ENCODE measurements at regions not wholly inside any gene's neighbourhood (a gene's known extent, or its start where the extent isn't known, plus 50 kb on each side); places are given as distances from the start of the nearest gene placed in this dataset.

- DNase-seq (ENCODE audit: low read depth in 2 of 3, low spot score in 2 of 3), result no peak
These were observed 793.8 kb downstream of the PLA2G4A start for GRCh38 chr1:187622545-187622944.

DNA sequence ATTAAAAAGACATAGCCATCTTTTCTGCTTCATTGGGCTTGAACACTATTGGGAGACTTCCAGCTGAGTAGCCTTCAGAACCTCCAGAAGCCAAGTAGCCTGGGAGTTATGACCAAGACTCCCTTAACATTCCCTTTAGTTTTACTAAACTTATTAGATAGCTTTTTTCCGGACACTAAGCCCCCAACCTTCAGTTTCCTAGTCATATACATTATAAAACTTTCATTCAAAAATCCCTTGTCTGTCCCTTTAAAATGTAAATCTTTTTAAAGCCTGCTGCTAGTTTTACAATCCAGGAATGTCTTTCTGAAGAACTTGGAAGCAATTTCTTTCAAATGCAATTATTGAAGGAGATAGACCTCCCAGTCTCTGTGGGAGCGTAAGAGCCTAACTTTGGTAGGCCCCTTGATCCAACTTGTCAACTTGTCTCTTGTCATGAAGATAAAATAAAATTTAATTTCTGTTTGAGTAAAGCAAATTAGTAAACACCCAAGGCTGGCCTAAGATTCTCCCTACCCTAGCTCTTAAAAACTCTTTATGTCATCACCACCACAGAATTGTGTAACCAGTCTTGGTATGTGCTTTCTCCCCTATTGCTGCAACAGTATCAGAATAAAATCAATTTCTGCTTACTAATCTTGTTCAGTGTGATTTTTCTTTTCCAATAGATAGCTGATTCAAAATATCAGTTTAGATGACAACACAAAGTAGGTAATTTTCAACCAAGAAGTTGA is 796.2 kb downstream of the PLA2G4A start:
- DNase-seq (ENCODE audit: low read depth in 2 of 3, low spot score in 2 of 3), result no peak

DNA sequence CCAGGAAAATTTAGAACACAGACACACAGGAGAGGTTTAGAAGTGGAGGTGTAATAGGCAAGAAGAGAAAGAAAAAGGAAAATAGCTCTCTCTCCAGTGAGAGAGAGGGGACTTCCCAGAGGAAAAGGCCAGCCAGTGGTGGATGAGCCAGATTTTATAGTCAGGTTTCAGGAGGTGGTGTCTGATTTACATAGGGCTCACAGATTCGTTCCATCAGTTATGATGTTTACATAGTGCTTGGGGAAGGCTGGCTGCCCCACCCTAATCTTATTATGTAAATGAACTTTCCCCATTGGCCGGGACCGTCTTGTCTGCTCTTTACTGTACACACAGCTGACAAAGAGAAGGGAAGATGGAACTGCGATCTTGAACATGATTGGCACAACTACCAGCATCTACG is 797.3 kb downstream of the PLA2G4A start:
- no peak for DNase-seq (ENCODE audit: low read depth in 2 of 3, low spot score in 2 of 3)

DNA sequence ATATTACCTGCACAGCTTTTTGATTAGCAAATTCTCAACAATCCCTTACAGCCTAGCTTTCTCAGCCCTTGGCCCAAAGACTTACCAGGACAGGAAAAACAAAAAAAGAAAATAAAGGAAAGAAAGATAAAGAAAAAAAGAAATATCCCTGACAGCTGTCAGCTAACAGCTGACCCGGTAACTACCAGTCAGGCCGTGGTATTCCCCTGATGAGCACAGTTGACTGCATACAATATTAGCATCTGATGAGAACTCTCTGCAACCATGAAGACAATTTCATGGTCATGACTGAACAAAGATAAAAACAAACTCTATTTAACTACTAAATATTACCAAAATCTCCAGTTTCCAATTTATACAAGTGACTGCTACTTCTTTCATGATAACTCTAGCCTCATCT is 798.8 kb downstream of the PLA2G4A start:
- DNase-seq (ENCODE audit: low read depth in 2 of 3, low spot score in 2 of 3), result no peak

- DNase-seq (ENCODE audit: low read depth in 2 of 3, low spot score in 2 of 3), result no peak
These were observed 800.3 kb downstream of the PLA2G4A start for GRCh38 chr1:187629075-187629474.

DNA sequence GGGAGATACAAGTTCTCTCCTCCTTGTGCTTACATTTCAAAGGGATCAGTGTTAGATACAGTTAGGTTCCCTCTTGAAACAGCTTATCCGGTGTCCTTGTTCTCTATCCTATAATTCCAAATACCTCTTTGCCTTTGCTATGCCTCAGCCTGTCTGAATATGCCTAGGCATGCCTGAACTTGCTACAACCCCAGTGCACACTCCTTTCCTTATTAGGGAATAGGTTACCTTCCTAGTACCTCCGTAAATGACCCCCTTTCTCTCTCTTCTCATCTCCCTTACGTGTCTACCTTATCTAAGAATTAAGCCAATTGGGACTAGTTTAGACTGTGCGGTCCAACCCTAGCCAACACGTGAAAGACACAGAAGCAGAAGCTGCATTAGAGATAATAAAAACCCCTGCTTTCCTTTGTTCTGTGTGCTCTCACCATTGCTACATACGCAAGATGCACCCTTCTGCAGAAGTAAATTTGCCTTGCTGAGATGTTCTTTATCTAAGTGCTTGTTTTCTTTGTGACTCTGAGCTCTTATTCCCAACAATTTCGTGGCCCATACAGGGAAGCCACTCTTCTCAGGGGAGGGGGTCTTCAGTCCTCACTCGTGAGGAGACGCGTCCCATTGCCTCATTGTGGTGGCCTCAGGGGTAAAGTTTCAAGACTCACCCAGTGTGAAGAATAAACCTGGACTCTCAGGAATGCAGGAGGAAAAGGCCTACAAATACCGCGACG is 802.1 kb downstream of the PLA2G4A start:
- no peak for DNase-seq (ENCODE audit: low read depth in 2 of 3, low spot score in 2 of 3)

DNA sequence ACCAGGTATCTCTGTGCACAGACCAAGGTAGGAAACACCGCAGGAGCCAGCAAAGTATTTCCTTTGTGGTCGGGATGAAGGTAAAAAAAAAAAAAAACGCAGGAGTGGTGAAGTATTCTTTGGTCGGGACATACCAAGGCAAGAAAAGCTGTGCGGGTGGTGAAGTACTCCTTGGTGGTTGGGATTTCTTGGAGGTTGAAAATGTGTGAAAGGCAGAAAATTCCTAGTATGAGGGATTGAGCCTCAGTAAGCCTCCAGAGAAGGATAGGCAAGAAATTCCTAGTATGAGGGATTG is 802.6 kb downstream of the PLA2G4A start:
- DNase-seq (ENCODE audit: low read depth in 2 of 3, low spot score in 2 of 3), result no peak

DNA sequence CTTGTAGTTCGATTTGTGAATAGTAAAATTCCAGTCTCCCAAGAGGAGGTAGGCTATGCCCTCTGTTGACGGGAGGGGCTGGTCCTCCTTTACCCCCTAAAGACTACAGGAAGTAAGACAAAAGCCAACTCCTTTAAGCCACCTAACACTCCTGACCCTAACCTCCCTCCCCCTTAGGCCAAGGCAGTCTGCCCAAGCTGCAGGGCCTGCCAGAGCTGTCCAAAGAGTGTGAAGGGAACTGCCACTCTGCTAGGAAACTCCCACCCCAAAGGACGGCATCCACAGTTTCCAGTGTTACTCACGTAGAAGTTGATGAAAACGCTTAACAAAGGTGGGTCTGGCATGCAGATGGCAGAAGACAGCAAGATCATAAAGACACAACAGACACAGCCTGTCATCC is 803.2 kb downstream of the PLA2G4A start:
- no peak for DNase-seq (ENCODE audit: low read depth in 2 of 3, low spot score in 2 of 3)

DNA sequence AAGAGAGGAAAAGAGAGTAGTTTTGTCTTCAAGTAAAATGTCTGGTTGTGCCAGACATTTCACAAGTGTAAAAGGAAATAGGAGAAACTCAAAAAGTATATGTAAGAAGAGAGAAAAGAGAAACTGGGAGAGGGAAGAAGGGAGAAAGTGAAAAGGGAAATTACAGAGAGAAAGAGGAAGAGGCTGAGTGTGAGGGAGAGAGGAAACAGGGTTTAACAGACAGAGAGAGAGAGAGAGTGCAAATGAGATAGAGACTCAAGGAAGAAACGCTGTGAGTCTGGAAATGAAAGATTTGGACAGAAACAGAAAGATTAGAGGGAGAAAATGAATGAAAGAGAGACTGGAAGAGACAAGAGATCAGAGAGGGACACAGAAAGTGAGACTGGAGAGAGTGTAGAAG is 806.2 kb downstream of the PLA2G4A start:
- no peak for DNase-seq (ENCODE audit: low read depth in 2 of 3, low spot score in 2 of 3)

DNA sequence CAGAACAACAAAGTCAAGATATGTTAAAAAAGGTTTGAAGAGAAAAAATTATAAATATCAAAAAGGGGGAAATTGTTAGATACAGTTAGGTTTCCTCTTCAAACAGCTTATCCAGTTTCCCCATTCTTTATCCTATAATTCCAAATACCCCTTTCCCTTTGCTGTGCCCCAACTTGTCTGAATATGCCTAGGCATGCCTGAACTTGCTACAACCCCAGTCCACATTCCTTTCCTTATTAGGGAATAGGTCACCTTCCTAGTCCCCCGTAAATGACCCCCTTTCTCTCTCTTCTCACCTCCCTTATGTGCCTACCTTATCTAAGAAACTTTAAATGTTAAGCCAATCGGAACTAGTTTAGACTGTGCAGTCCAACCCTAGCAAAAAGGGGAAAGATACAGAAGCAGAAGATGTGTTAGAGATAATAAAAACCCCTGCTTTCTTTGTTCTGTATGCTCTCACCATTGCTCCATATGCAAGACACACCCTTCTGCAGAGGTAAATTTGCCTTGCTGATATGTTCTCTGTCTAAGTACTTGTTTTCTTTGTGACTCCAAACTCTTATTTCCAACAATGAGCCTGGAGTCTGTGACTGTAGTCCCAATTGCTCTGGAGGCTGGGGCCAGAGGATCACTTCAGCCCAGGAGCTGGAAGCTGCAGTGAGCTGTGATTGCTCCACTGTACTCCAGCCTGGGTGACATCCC is 810.1 kb downstream of the PLA2G4A start:
- no peak for DNase-seq (ENCODE audit: low read depth in 2 of 3, low spot score in 2 of 3)

DNA sequence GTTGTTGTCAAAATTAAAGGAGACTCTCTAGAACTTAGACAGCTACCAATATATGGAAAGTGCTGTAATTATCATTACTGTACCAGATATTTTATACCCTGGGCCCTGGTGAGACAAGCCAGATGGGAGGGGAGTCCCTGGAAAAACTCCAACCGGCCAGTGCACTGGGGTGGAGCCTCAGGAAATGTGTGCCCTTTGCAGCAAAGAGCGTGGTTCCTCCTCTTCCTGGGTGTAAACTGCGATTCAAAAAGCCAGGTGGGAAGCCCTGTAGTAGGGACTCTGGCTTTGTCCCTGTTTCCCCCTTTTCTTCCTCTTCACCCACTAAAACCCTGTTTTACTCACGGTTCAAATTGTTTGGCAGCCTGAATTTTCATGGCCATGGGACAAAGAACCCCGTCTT is 812.3 kb downstream of the PLA2G4A start:
- DNase-seq (ENCODE audit: low read depth in 2 of 3, low spot score in 2 of 3), result no peak

DNA sequence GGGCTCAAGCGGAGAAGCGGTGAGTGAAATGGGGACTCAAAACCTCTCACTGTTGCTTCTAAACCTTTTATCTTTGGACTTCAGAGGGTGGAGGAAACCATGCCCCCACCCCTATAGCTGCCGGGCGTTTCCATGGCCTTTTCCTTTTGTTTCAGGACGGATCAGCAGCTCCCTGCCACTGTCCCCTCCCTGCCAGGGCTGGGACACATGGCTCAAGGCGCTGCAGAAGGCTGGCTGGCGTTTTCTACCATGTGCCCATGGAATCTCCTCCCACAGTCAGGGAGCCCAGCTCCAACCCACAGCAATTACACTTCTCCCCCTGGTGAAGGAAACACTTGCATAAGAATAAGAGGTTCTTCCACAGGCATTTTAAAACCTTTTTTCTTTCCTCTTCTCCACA is 812.7 kb downstream of the PLA2G4A start:
- DNase-seq (ENCODE audit: low read depth in 2 of 3, low spot score in 2 of 3), result no peak

DNA sequence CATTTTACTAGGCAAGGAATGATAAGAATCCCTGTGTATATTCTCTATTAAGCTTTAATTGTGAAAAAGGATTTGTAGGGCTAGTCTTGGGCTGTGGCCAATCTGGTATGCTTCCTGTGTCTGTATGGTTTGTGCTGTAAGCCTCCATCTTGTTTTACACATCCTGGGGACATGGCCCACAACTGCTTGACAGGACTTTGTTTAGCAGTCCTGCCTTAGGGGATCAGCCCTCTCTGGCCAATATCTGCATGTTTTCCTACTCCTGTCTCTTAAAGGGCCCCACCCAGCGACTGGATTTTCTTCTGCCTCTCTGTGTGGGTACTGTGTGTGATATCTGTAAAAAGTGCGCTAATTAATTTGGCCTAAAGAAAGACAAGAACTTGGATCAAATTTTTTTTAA is 813.2 kb downstream of the PLA2G4A start:
- DNase-seq (ENCODE audit: low read depth in 2 of 3, low spot score in 2 of 3), result no peak

- DNase-seq (ENCODE audit: low read depth in 2 of 3, low spot score in 2 of 3), result no peak
These were observed 816.9 kb downstream of the PLA2G4A start for GRCh38 chr1:187645651-187646050.

DNA sequence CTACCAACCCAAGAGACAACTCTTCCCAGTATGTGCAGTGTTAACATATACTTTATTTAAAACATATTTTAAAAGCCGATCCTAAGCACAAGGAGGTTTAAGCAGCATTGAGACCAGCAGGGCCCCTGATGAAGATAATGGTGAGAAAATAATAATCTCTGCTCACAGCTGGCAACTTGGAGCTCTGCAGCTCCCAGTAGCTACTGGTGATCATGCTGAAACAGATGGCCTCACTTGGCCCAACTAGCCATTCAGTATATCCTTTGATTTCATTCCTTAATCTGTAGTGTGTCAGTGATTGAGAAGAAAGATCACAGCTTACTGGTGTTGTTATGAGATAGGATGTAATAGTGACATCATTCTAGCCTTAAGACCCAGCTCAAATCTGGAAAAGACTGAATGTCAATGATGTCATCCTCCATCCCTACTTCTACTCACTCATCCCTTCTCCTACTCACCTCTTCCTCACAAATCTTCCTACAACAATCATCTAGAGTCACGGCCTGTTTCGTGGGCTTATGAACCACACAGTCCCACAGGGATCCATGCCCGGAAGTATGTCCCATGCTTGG is 817.9 kb downstream of the PLA2G4A start:
- no peak for DNase-seq (ENCODE audit: low read depth in 2 of 3, low spot score in 2 of 3)

- no peak for DNase-seq (ENCODE audit: low read depth in 2 of 3, low spot score in 2 of 3)
These were observed 819.3 kb downstream of the PLA2G4A start for GRCh38 chr1:187648091-187648490.

- no peak for DNase-seq (ENCODE audit: low read depth in 2 of 3, low spot score in 2 of 3)
These were observed 825.9 kb downstream of the PLA2G4A start for GRCh38 chr1:187654635-187655034.

DNA sequence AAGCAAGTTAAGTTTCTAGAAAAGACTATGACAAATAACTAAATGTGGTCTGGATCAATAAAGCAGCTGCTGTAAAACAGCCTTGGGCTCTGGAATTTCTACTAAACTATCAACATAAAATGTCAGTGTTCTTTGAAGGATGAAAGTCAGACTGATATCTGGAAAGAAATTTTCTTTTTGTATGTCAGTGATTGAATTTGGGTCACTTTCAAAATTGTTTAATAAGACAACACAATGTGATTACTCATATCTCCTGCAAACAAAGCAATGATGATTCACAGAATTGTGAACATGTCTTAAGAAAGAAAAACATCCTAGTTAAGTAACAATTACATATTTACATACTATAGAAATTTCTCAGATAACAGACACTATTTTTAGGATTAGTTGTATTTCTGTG is 826.4 kb downstream of the PLA2G4A start:
- no peak for DNase-seq (ENCODE audit: low read depth in 2 of 3, low spot score in 2 of 3)

- DNase-seq (ENCODE audit: low read depth in 2 of 3, low spot score in 2 of 3), result no peak
These were observed 836.7 kb downstream of the PLA2G4A start for GRCh38 chr1:187665483-187665882.

DNA sequence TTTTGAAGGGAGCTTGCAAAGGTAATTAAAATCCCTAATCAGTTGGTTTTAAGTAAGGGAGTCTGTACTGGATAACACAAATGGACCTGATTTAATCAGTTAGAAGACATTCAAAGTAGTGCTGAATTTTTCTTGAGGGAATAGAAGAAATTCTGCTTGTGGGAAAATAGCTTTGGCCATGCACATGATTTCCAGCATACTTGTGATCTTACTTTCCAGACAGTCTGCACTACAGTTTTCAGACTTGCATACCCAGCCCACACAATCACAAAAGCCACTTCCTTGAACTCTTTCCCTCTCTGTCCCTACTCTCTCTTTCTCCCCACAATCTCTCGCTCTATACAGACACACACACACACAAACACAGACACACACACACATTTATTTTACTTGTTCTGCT is 852.1 kb downstream of the PLA2G4A start:
- no peak for DNase-seq (ENCODE audit: low read depth in 2 of 3, low spot score in 2 of 3)

GRCh38 chr1:187682112-187682511 is 853.4 kb downstream of the PLA2G4A start:
- DNase-seq (ENCODE audit: low read depth in 2 of 3, low spot score in 2 of 3), result no peak

- DNase-seq (ENCODE audit: low read depth in 2 of 3, low spot score in 2 of 3), result no peak
These were observed 856.6 kb downstream of the PLA2G4A start for GRCh38 chr1:187685333-187685732.
